ENCODE measurements at regions not wholly inside any gene's neighbourhood (a gene's known extent, or its start where the extent isn't known, plus 50 kb on each side); places are given as distances from the start of the nearest gene placed in this dataset.

- DNase-seq (ENCODE audit: low spot score) = no peak
These were observed 51.5 kb upstream of the ARID1B start for GRCh38 chr6:156725712-156726111.

GRCh38 chr6:156720691-156721685 is 56.2 kb upstream of the ARID1B start:
- no peak for DNase-seq (ENCODE audit: low spot score)

DNA sequence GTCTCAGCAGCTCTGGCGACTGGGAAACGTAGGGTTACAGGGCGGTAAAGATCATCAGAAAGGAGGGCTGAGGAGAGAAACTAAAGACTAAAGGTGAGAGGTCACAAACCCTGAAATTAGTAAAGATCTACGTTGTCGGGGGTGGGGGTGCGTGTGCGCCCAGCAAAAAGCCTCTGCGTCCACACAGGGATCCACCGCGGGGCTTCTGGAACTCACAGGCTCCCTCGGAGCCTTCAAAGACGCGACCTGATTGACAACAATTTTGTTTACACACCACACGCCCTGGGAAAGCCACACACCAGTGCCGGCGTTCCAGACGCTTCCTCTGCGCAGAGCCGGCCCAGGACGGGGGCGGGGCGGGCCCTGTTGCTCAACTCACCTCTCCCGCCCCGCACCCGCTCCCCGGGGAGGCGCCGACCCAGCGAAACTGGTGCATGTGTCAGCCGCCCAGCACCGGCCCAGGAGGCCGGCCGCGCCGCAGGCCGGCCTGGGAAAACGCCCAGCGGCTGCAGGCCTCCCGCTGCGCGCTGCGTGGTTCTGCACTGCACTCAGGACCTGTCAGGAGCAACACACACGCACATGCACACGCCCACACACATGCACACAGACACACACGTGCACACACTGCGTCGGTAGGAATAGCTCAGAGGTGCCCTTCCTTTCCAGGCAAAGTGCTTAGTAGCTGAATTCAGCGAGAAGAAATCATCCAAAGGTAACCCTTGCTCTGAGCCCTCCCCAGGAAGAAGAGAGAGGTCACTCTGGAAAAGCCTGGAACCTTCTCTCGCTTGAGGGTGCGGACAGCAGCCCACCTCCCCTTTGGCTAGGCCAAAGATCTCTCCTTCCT is 57.2 kb upstream of the ARID1B start:
- peak; percentile 71 for DNase-seq (ENCODE audit: low spot score)

- no peak for DNase-seq (ENCODE audit: low spot score)
These were observed 57.8 kb upstream of the ARID1B start for GRCh38 chr6:156719395-156719719.

- no peak for DNase-seq (ENCODE audit: low spot score)
These were observed 58.4 kb upstream of the ARID1B start for GRCh38 chr6:156718647-156719394.

DNA sequence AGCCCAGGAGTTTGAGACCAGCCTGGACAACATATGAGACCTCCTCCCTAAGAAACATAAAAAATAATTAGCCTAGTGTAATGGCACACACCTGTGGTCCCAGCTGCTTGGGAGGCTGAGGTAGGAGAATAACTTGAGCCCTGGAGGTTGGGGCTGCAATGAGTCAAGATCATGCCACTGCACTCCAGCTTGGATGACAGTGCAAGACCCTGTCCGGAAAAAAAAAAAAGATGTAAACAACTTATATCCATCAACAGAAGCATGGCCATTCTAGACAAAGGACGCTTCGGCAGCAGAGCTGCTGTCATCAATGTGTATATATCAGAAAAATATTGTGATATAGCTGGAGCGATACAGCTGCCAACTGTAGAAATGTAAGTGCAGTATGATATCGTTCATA is 59.6 kb upstream of the ARID1B start:
- no peak for DNase-seq (ENCODE audit: low spot score)

GRCh38 chr6:156715839-156716238 is 61.3 kb upstream of the ARID1B start:
- no peak for DNase-seq (ENCODE audit: low spot score)

DNA sequence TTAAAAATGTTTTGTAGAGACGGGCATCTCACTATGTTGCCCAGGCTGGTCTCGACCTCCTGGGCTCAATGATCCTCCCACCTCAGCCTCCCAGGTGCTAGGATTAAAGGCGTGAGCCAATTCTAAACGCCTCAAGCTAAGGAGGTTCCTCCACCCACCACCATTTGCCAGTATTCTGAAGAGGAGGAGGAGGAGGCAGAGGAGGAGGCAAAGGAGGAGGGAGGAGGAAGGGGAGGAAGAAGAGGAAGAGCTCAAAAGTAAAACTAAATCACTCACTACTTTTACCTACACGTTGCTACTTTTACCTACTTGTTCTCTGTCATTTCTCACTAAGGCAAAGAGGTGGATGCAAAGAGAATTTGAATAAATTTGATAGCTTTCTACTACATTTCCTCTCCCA is 63.6 kb upstream of the ARID1B start:
- no peak for DNase-seq (ENCODE audit: low spot score)

DNA sequence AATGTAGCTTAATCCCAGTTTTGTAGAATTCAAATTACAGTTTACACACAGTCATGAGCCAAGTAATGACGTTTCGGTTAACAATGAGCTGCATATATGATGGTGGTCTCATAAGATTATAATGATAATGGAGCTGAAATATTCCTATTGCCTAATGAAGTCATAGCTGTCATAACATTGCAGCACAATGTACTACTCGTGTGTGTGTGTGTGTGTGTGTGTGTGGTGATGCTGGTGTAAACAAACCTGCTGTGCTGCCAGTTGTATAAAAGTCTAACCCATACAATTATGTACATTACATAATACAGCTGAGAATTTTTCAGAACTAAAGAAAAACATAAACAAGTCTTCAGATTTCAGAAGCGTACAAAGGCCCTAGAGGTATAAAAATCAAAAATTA is 66.7 kb upstream of the ARID1B start:
- no peak for DNase-seq (ENCODE audit: low spot score)

GRCh38 chr6:156707818-156708217 is 69.4 kb upstream of the ARID1B start:
- no peak for DNase-seq (ENCODE audit: low spot score)

DNA sequence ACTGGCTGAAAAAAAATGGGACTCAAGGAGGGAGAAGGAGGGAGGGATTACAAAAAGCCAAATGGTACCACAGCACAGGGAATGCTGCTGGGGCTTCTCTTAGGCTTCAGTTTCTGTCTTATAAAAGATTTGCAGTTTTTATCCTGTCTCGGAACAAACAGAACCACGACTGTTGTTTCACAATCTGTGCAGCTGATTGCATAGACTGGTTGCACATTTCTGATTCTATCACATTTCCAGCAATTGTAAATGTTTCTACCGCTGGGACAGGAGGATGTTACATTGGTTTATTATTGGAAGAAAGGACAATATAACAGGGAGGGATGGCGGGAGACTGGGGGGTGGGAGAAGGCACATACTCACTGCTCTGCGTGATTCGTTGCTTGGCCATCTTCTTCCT is 73.5 kb upstream of the ARID1B start:
- DNase-seq (ENCODE audit: low spot score) = no peak

GRCh38 chr6:156701966-156702365 is 75.2 kb upstream of the ARID1B start:
- DNase-seq (ENCODE audit: low spot score) = no peak

GRCh38 chr6:156700440-156701057 is 76.6 kb upstream of the ARID1B start:
- DNase-seq (ENCODE audit: low spot score) = no peak

DNA sequence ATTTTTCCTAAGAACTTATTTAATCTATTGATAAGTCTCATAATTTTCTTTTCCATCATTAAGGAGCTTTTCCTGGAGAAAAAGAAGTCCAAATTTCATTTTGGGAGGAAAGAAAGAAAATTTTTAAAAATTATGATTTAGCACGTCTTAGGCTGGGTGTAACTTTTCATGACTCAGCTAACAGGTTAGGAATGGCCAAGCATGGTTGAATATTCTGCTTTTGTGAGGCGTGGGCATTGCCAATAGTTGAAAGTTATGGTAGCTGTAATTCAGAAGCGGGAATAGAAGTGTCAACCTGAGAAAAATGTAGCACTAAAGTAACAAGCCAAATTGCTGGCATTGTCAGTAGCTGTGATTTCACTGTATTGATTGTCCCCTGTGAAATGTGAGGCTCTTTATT is 77.2 kb upstream of the ARID1B start:
- no peak for DNase-seq (ENCODE audit: low spot score)

- no peak for DNase-seq (ENCODE audit: low spot score)
These were observed 78.2 kb upstream of the ARID1B start for GRCh38 chr6:156699017-156699421.

DNA sequence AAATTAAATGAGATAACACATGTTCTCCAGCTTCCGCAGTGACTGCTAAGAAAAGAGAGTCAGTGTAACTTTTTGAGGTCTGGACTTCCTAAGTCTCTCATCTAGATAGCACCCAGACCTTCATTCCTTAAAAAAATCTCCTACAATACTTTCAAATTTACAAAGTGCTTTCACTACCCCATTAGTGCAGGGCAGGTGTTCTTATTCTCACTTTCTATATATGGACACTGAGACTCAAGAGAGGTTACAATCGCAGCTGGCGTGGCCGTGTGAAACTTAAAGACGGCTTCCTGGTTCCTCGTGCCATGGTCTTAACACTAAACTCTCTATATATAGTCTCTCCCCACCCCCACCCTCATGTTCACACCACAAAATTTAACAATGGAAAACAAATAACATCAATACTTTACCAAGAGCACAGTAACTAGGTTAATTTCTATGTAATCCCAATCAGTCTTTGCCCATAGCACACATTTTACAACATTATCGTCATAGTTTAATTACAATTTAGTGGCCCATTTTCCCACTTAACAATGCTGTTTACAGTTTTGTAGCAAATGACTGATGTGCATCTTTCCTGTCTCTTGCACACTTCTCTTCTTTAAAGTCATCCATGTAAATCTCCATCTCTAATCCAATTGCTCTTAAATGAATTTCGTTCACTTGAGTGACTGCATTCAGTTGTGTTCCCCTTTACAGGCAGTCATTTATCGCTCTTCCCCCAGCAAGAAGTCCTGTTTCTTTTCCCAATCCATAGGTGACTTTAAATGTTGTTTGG is 78.8 kb upstream of the ARID1B start:
- DNase-seq (ENCODE audit: low spot score) = no peak

DNA sequence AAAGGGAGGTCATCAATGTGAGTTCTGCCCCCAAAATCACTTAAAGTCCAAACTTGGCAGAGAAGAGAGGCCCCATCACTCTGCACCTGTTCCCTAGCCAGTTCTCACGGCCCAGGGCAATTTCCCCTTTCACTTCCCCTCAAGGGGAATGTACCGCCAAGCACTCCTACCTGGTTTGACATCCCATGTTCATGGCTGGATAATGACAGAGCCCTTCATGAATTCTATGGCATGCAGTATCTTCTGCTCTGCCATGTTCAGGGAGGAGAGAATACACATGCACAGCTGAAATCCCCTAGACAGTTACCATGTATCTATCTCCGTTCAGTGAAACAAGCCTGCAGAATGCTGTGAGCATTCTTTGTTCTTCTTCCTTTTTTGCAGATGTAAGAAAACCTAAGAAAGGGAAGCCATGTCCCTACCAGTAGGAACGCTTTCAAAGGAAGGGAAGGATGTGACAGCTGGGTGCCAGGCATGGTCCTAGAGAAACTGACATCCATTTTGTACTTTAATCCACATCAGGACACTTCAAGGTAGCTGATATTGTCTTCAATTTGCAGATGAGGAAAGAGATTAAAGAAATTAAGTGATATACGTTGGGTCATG is 79.8 kb upstream of the ARID1B start:
- DNase-seq (ENCODE audit: low spot score) = no peak

GRCh38 chr6:156695742-156696141 is 81.4 kb upstream of the ARID1B start:
- DNase-seq (ENCODE audit: low spot score) = no peak

DNA sequence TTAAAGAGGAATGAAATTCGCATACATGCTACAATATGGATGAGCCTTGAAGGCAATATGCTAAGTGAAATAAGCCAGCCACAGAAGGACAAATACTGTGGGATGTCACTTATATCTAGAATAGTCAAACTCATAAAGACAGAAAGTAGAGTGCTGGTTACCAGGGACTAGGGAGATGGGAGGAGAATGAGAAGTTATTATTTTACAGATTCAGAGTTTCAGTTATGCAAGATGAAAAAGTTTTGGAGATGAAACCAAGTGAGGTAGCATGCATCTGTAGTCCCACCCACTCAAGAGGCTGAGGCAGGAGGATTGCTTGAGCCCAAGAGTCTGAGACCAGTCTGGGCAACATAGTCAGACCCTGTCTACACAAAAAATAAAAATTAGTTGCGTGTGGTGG is 82.5 kb upstream of the ARID1B start:
- no peak for DNase-seq (ENCODE audit: low spot score)

DNA sequence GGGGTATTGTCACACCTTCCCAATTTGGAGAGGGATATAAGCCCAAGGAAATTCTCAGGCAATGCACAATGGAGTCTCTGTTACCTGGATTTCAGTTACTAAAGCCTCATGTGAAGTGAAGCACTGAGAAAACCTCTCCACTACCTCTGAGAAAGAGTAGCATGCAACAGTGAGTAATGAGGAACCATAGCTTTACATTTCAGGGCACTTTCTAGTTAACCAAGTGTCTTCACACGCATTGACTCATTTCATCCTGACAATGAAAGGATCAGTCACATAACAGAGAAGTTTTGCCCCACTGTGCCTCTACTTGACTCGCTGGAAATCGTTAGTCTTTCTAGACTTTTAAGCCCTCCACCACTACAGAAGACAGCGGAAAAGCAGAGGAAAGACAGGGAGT is 86.2 kb upstream of the ARID1B start:
- DNase-seq (ENCODE audit: low spot score) = no peak

DNA sequence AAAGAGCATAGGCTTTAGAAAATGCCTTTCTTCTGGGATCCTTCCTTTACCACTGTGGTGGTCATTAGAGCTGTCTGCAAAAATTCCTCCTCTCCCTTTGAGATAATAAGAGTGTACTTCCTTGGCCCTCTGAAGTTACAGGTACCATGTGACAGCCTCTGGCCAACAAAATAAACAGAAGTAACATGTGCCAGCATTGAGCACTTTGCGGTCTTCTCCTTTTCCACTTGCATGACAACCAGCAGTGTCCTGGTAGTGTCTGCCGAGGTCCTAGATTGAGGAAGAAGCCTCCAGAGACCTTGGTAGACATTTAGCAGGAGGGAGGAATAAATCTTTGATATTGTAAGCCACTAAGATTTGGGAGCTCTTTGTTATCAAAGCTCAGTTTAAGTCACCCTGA is 87.5 kb upstream of the ARID1B start:
- peak; percentile 64 for DNase-seq (ENCODE audit: low spot score)

Measured in Ammon's horn (tissue), 1 donor.